GM18511 (cell line): ENCODE measurements at regions not wholly inside any gene's neighbourhood (a gene's known extent, or its start where the extent isn't known, plus 50 kb on each side); places are given as distances from the start of the nearest gene placed in this dataset.
"Not testable (repeated sequence)": the region's sequence is repeated elsewhere in the genome, so short reads cannot be mapped to it uniquely, and the experiment has no call there.

Experiments
- ATAC-seq: cut with Tn5 transposase; IDR thresholded peaks from one replicate; pipeline ENCODE4 v1.9.1; 2021; ENCODE audit warnings: mild to moderate bottlenecking, moderate library complexity; ENCODE audit not compliant: unreplicated experiment

- ATAC-seq = no peak
These were observed 104.3 kb upstream of the CLINT1 start for GRCh38 chr5:157963244-157963643.

DNA sequence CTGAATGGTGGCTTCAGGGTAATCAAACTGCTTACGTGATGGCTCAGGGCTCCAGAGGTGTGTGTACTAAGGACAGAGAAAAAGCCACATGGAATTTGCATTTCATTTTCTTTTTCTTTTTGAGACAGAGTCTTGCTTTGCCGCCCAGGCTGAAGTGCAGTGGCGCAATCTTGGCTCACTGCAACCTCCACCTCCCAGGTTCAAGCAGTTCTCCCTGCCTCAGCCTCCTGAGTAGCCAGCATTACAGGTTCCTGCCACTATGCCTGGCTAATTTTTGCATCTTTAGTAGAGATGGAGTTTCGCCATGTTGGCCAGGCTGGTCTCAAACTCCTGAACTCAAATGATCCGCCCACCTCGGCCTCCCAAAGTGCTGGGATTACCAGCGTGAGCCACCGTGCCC, 103.7 kb upstream of the CLINT1 start:
- not testable (repeated sequence) for ATAC-seq

DNA sequence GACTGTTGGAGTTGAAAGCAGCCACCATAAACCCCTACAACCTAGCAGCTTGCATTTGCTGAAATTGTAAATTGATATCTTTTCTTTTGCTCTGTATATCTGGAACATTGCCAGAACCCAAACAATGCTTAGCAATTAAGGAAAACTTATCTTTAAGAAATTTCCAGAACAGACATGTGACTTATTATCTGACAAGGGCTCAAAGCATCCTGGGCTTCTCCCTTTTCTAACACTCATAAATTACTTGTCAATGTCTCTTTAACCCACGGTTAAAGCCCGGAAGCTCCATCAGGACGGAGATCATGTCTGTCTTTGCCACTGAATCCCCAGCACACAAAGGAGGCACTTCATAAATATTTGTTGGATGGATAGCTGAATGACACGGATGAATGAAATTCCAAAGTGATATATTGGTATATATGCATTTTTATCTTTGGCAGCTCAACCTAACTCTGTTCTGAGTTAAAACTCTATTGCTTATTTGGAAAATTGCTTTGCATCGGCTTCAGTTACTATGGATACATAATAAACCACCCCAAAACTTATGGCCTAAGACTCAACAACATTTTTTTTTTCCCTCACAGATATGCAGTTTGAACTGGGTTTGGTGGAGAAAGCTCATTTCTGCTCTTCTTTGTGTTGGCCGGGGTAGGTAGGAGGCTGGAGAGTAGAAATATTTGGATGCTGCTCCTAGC, 103.1 kb upstream of the CLINT1 start:
- ATAC-seq = no peak

DNA sequence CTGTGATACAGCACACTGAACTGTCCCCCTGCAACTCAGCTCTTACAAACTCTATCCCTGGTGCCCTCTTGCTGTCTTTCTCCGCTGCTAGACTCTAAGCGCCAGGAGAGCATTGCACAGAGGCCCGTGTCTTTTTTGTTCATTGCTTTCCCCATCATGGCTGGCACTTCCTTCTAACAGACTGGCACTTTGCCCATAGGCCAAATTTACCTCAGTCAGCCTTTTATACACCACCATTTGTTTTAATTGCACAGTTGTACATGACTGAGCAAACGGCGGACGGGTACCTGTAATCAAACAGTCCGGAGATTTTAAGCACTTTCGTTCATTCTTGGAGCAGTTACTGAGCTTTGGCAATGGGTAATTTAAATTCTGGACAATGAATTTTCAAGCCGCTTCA, 102.2 kb upstream of the CLINT1 start:
- ATAC-seq = no peak

DNA sequence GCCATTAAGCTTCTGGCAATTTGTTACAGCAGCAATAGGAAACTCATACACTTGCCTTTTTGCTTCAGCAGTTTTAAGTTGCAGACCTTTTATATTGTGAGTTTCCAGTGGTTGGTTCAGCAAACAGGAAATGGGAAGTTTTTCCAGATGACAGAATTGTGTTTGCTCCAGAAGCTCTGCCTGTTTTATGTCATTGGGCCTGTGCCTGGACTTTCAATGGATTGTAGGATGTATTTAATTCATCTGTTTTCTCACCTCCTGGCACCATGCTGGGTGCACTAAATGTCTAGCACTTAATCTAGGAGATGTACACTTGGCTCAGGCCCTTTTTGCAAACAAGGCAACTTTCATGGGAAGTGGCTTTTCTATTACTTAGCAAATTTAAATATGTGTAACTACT, 100.4 kb upstream of the CLINT1 start:
- no peak for ATAC-seq

GRCh38 chr5:157956271-157956885, 97.4 kb upstream of the CLINT1 start:
- ATAC-seq = no peak

DNA sequence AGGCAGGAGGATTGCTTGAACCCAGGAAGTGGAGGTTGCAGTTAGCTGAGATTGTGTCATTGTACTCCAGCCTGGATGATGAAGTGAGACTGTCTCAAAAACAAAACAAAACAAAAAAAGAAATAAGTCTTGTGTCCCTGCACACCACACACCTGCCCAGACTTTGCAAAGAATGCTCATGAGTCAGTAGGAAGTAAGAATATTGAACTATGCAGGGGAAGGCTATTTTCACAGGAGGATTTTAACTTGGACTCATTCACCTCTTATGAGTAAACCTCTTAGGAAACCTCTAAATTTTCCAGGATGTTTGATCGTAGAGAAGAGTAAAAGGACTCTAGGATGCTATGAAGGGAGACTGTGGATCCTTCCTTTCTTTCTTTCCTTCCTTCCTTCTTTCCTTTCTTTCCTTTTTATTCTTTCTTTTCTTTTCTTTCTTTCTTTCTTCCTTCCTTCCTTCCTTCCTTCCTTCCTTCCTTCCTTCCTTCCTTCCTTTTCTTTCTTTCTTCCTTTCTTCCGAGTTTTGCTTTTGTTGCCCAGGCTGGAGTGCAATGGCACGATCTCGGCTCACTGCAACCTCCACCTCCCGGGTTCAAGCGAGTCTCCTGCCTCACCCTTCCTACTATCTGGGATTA, 96.7 kb upstream of the CLINT1 start:
- ATAC-seq = no peak

DNA sequence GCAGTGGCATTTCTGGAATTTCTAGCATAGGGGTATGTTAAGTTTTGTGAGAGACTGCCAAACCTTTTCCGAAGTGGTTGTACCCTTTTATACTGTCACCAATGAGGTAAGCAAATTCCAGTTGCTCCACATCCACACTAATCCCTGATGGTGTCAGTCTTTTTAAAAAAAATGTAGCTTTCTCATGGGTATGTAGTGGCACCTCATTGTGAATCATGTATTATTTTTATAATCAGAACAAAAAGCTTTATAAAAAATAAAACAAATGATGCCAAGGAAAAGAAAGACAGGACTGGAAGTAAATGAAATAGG, 93.4 kb upstream of the CLINT1 start:
- ATAC-seq = no peak

GRCh38 chr5:157951673-157952373, 92.9 kb upstream of the CLINT1 start:
- no peak for ATAC-seq

- ATAC-seq = no peak
These were observed 90.6 kb upstream of the CLINT1 start for GRCh38 chr5:157949520-157949919.

DNA sequence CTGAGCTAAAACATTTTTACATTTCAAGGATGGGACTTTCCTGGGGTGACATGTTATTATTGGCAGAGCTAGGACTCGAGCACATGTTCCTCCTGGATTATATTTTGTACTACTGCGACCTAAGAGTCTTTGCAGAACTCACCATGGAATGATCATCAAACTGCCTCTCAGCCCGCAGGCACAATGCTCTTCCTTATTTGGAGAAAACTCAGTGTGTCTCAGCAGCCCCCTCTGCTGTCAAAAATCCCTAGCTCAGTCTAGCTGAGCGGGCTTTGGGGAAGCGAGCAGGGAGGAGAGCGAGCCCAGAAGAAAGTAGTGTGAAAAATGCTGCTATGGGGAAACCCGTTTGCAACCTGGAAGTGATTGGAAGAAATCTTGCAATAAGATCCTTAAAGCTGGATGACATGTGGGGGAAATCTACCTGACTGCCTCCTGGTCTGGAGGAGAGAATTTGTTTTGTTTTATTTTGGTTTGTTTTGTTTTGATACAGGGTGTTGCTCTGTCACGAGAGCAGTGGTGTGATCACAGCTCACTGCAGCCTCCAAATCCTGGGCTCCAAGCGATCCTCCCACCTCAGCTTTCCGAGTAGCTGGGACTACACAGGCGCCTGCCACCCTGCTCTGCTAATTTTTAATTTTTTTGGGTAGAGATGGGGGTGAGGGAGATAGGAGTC, 89.9 kb upstream of the CLINT1 start:
- ATAC-seq = peak; percentile 86

DNA sequence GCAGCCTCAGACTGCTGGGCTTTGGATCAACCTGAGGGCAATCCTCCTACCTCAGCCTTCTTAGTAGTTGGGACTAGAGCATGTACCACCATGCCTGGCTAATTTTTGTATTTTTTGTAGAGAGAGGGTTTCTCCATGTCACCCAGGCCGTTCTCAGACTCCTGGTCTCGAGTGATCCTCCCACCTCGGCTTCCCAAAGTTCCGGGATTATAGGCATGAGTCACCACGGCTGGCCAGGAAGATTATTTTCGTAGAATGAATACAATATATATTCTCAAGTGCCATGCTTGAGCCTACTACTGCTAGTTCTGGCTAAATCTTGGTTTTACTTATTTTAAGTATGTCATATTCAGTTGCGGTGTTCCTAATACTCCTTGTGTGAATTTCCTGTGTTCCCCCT, 88.2 kb upstream of the CLINT1 start:
- ATAC-seq = no peak

- not testable (repeated sequence) for ATAC-seq
These were observed 86.9 kb upstream of the CLINT1 start for GRCh38 chr5:157945822-157946221.

GRCh38 chr5:157944938-157945337, 86.0 kb upstream of the CLINT1 start:
- no peak for ATAC-seq

- no peak for ATAC-seq
These were observed 85.2 kb upstream of the CLINT1 start for GRCh38 chr5:157944077-157944633.

DNA sequence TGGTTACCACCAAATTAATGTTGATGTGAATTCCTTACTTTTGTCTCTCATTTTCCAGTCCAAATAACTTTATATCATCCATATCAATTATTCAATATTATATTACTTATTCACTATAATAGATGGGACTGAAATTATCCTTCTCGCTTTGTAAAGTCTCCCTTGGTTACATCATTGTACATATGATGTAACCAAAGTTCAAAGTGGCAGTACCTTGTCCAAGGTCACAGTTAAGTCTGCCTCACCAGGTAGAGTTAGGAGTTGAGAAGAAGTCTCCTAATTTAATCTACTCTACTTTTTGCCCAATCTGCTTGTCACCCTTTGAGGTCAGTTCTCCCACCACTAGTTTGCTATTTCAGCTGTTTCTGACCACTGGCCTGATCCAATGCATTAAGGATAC, 83.7 kb upstream of the CLINT1 start:
- no peak for ATAC-seq

GRCh38 chr5:157941616-157942015, 82.7 kb upstream of the CLINT1 start:
- ATAC-seq = no peak

DNA sequence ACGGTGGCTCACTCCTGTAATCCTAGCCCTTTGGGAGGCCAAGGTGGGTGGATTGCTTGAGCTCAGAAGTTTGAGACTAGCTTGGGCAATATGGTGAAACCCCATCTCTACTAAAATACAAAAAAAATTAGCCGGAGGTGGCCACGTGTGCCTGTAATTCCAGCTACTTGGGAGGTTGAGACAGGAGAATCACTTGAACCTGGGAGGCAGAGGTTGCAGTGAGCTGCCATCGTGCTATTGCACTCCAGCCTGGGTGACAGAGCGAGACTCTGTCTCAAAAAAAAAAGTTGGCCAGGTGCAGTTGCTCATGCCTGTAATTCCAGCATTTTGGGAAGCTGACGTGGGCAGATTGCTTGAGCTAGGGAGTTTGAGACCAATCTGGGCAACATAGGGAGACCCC, 79.2 kb upstream of the CLINT1 start:
- ATAC-seq = not testable (repeated sequence)

DNA sequence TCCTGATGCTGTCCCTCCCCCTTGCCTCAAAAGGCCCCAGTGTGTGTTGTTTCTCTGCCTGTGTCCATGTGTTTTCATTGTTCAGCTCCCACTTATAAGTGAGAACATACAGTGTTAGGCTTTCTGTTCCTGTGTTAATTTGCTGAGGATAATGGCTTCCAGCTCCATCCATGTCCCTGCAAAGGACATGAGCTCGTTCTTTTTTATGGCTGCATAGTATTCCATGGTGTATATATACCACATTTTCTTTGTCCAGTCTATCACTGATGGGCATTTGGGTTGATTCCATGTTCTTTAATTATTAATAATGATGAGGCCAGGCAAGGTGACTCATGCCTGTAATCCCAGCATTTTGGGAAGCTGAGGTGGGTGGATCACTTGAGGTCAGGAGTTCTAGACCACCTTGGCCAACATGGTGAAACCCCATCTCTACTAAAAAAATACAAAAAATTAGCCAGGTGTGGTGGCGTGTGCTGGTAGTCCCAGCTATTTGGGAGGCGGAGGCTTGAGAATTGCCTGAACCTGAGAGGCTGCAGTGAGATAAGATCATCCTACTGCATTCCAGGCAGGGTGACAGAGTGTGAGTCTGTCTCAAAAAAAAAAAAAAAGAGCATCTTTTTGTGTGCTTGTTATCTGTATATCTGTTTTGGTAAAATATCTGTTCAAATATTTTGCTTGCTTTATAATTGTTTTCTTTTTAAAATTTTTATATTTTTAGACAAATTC, 78.0 kb upstream of the CLINT1 start:
- ATAC-seq = not testable (repeated sequence)

DNA sequence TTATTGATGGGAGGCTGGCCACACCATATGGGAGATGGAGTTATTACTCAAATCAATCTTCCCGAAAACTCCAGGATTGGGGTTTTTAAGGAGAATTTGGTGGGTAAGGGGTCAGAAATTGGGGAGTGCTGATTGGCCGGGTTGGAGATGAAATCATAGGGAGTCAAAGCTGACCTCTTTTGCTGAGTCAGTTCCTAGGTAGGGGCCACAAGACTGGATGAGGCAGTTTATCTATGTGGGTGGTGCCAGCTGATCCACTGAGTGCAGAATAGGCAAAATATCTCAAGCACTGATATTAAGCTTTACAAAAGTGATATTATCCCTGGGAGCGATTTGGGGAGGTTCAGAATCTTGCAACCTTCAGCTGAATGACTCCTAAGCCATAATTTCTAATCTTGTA, 75.7 kb upstream of the CLINT1 start:
- no peak for ATAC-seq
